ENCODE measurements at regions not wholly inside any gene's neighbourhood (a gene's known extent, or its start where the extent isn't known, plus 50 kb on each side); places are given as distances from the start of the nearest gene placed in this dataset.

GRCh38 chr4:138693526-138693925 lies 322.1 kb upstream of the NOCT start:
- TF ChIP-seq POLR2AphosphoS5 (IDR thresholded peaks at IDR 0.05) (no peak), POLR2A (IDR thresholded peaks at IDR 0.05) (no peak), CTCF (IDR thresholded peaks at IDR 0.05) (no peak), EP300 (IDR thresholded peaks at IDR 0.05; ENCODE audit: low read depth) (no peak)
